NCI-H187 treated with DMSO at 0.1 percent for 48 hours (cell line): ENCODE measurements at regions not wholly inside any gene's neighbourhood (a gene's known extent, or its start where the extent isn't known, plus 50 kb on each side); places are given as distances from the start of the nearest gene placed in this dataset.
"Not testable (repeated sequence)": the region's sequence is repeated elsewhere in the genome, so short reads cannot be mapped to it uniquely, and the experiment has no call there.

Experiments used
- DNase-seq: peaks from one replicate; lab custom pipeline; 2025; lab: John Stamatoyannopoulos, UW

DNA sequence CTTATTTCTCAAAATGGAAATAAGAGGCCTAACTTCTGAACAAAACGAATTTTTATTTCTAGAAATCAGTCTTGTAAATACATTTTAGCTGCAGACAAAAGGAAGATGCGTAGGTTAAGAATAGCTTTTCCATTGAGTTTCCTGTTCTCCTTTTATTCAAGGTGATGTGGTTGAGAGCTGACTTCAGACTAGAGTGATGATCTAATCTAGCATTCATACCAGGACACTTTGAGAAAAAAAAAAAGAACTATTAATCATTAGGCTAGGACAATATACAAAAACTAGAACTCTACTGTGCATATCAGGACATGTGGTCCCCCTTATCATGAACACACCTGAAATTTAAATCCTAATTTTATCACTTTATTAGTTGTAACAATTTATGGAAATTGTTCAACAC is 884.5 kb upstream of the EPHA5 start:
- DNase-seq, result no peak

DNA sequence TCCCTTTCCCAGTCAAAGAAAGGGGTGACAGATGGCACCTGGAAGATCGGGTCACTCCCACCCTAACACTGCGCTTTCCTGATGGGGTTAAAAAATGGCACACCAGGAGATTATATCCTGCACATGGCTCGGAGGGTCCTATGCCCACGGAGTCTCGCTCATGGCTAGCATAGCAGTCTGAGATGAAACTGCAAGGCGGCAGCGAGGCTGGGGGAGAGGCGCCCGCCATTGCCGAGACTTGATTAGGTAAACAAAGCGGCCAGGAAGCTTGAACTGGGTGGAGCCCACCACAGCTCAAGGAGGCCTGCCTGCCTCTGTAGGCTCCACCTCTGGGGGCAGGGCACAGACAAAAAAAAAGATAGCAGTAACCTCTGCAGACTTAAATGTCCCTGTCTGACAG is 875.0 kb upstream of the EPHA5 start:
- DNase-seq, result not testable (repeated sequence)

GRCh38 chr4:66544281-66544680 is 874.0 kb upstream of the EPHA5 start:
- DNase-seq, result no peak

GRCh38 chr4:66539745-66540144 is 869.5 kb upstream of the EPHA5 start:
- DNase-seq, result no peak

DNA sequence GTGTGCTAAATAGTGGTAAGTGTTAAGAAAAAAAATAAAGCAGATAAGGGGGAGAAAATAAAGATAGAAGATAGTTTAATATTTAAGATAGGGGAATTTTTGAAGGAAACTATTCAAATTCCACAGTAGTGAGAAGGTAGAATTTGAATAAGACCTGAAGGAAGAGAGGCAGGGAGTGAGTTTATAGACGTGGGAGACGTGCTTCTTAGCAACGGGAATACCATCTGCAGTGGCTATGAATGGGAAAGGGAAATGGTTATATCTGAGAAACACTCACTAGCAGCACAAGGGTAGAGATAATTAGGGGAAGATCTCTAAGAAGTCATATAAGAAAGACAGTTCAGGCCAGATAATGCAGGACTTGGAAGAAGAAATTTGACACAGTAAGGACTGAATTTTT is 854.5 kb upstream of the EPHA5 start:
- DNase-seq, result no peak

DNA sequence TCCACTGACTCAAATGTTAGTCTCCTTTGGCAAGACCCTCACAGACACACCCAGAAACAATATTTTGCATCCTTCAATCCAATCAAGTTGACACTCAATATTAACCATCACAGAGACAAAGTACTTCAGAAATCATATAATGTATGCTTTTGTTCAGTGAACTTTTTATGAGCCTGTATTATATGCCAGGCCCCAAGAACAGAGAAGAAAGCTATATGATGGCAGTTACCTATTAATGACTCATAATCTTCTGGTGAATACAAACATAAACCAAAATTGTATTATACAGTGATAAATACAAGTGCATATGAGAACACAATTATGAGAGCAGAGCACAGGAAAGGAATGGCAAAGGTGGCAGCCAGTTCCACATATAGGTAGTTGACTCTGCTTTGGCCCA is 852.0 kb upstream of the EPHA5 start:
- DNase-seq, result no peak

DNA sequence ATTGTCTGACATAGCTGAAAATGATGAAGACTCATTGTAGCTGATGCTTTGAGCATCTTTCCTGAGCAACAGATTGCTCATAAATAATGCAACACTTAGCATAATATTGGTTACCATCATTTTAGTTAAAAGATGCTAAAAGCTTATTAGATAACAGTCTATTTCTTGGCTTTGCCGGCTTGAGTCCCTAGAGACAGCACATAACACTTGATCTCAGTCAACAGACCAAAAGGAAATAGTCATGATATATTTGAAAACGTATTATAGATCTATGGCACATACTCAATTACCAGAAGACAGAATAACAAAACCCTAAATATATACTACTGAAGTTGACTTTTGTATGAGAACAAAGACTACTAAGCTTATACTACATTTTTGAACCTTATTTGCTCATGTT is 846.7 kb upstream of the EPHA5 start:
- no peak for DNase-seq

- no peak for DNase-seq
Measured at GRCh38 chr4:66506985-66507384, 836.7 kb upstream of the EPHA5 start.

GRCh38 chr4:66501997-66502396 is 831.7 kb upstream of the EPHA5 start:
- no peak for DNase-seq

- DNase-seq, result no peak
Measured at GRCh38 chr4:66490729-66491128, 820.4 kb upstream of the EPHA5 start.

- DNase-seq, result no peak
Measured at GRCh38 chr4:66489783-66490452, 819.6 kb upstream of the EPHA5 start.

GRCh38 chr4:66489370-66489769 is 819.1 kb upstream of the EPHA5 start:
- no peak for DNase-seq

DNA sequence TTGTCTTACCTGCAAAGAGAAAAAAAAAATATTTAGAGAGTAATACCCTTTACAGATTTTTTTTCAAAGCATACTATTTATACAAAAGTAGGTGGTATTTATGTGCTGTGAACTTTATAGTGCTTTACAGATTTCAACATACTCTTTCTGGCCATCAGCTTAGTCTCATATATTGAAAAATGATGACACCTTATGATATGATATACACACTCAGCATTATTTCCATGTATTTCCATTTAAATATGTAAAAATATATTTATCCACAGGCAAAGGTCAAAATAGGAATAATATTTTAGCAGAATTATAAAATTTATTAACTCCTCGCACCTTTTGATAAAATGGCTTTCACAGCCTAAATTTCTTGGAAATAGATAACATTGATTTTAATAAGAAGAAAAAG is 815.8 kb upstream of the EPHA5 start:
- DNase-seq, result no peak

DNA sequence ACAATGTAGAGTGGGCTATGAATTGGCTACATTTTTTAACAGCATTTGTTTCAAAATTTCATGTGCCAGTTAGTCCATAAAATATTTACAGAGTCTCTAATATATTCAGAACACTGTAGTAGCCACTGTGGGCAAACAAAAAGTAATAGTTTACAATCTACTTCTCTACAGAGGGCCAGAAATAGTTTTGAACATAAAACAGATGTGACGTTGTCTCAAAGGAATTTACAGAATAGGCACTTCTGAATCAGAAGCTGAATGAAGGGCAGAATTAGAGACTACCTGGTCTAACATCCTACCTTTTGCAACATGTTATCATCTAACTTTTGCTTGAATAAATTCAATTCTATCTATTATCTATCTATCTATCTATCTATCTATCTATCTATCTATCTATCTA is 811.9 kb upstream of the EPHA5 start:
- DNase-seq, result no peak

- no peak for DNase-seq
Measured at GRCh38 chr4:66475596-66475995, 805.3 kb upstream of the EPHA5 start.

GRCh38 chr4:66465111-66465510 is 794.8 kb upstream of the EPHA5 start:
- no peak for DNase-seq

- not testable (repeated sequence) for DNase-seq
Measured at GRCh38 chr4:66462890-66463289, 792.6 kb upstream of the EPHA5 start.

GRCh38 chr4:66451741-66452140 is 781.5 kb upstream of the EPHA5 start:
- no peak for DNase-seq

DNA sequence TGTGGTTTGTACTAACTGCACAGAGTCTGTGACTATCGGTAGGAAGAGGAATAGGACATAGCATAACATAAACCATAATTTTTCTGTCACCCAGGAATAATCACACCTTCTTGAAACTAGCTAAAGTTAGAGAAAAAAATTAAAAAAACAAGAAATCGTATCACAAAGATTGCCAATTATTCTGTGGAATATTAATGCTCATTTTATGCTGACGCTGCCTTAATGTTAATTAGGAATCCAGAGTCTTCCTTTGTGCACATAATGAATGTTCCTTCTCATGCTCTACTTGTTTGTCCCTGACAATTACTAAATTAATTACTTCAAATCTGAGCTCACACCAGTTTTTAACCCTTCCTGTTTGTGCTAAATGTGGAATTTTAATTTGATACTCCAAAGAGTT is 772.7 kb upstream of the EPHA5 start:
- DNase-seq, result no peak

GRCh38 chr4:66439508-66439907 is 769.2 kb upstream of the EPHA5 start:
- no peak for DNase-seq

- DNase-seq, result no peak
Measured at GRCh38 chr4:66433706-66434105, 763.4 kb upstream of the EPHA5 start.

DNA sequence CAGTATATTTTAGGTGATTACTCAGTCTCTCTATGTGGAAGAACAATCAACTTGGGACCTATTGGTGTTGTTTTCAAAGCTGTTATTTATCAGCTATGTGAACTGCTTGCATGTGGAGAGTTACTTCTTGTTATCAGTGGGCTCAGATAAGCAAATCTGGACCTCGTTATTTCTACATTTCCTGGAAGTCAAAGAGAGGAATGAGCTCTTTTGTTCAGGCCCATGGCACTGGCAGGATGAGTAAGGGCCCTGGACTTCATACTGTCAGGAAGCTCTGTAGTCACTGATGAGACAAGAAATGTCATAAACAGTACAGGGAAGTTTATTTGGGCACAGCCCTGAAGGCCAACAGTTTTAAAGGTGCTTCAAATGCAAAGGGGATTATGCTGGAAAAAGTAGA is 760.6 kb upstream of the EPHA5 start:
- DNase-seq, result no peak

DNA sequence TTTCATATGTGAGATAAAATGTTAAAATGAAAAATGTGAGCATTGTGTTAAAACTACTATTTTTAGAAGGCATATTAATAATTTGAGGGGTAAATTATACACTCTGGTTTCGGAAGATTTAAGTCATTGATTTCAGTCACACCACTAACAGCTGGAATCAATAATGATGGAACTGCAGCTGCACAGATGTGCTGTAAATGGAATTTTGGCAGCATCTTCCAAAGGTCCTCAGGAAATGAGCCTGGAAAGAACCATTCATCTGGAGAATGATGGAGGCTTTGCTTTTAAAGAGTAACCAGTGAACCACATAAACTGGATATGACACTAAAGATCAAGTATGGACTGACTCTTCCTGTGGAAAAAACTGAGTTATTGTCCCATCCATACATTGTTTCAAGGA is 759.0 kb upstream of the EPHA5 start:
- DNase-seq, result no peak

DNA sequence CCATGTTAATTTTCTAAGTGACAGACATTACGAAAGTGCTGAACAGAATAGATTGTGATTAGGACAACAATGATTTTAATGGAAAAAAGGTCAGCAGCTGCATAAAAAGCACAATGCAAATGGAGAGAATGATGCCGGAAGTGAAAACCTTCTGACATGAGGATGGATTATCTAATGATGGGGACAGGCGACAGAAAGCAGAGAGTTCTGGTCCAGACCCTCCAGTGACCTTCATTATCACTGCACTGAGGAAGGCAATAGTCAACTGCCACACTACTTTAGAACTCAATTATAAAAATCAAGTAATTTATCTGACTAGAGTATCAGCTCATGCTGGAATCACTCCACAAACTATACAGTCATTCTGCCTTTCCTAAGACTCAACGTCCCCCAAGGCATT is 746.1 kb upstream of the EPHA5 start:
- no peak for DNase-seq

GRCh38 chr4:66404141-66404540 is 733.9 kb upstream of the EPHA5 start:
- DNase-seq, result no peak
